Endodermal cell (in vitro differentiated cells): ENCODE measurements at regions not wholly inside any gene's neighbourhood (a gene's known extent, or its start where the extent isn't known, plus 50 kb on each side); places are given as distances from the start of the nearest gene placed in this dataset.

ENCODE experiments used
- DNase-seq: peaks from one replicate; pipeline ENCODE4 v3.0.0-alpha.2; 2017
- H3K27ac ChIP-seq: 2 replicates; pipeline ENCODE4 v1.5.1; 2013; ENCODE audit warnings: mild to moderate bottlenecking, low read depth, low read length, moderate library complexity
- H3K27me3 ChIP-seq: 2 replicates; pipeline ENCODE4 v1.6.1; 2013; ENCODE audit warnings: mild to moderate bottlenecking, low read length, moderate library complexity; ENCODE audit not compliant: insufficient read depth, control insufficient read depth, poor library complexity, severe bottlenecking
- H3K36me3 ChIP-seq: 2 replicates; pipeline ENCODE4 v1.7.0; 2013; ENCODE audit warnings: mild to moderate bottlenecking, low read length, moderate library complexity; ENCODE audit not compliant: control insufficient read depth, insufficient read depth
- H3K4me1 ChIP-seq: one replicate; pipeline ENCODE4 v1.7.0; 2013; ENCODE audit warnings: low read length; ENCODE audit not compliant: control insufficient read depth, insufficient read depth
- H3K4me3 ChIP-seq: 2 replicates; pipeline ENCODE4 v1.5.1; 2013; ENCODE audit warnings: mild to moderate bottlenecking, low read length, moderate library complexity
- H3K9ac ChIP-seq: 2 replicates; pipeline ENCODE4 v1.6.1; 2013; ENCODE audit warnings: mild to moderate bottlenecking, low read length, moderate library complexity; ENCODE audit not compliant: poor library complexity, severe bottlenecking; ENCODE audit errors: extremely low read depth
- H3K9me3 ChIP-seq: 2 replicates; pipeline ENCODE4 v1.6.1; 2013; ENCODE audit warnings: mild to moderate bottlenecking, low read length, moderate library complexity; ENCODE audit not compliant: control insufficient read depth
- H3K27ac Mint-ChIP-seq: 2 replicates; pipeline ENCODE4 v1.8.0; 2020; ENCODE audit warnings: mixed read lengths
- H3K27me3 Mint-ChIP-seq: 2 replicates; pipeline ENCODE4 v1.8.0; 2021; ENCODE audit warnings: mild to moderate bottlenecking, mixed read lengths; ENCODE audit not compliant: insufficient read depth
- H3K36me3 Mint-ChIP-seq: 2 replicates; pipeline ENCODE4 v1.8.0; 2020; ENCODE audit warnings: low read depth, mixed read lengths
- H3K4me1 Mint-ChIP-seq: 2 replicates; pipeline ENCODE4 v1.8.0; 2020; ENCODE audit warnings: mixed read lengths
- H3K4me3 Mint-ChIP-seq: 2 replicates; pipeline ENCODE4 v1.8.0; 2020; ENCODE audit warnings: mild to moderate bottlenecking, moderate library complexity, mixed read lengths
- H3K9me3 Mint-ChIP-seq: 2 replicates; pipeline ENCODE4 v1.8.0; 2020; ENCODE audit warnings: mild to moderate bottlenecking, mixed read lengths
- CTCF ChIP-seq: fragments of 200-600 bp; sonication (generic); conservative IDR thresholded peaks from 2 replicates; pipeline ENCODE4 v1.5.0; 2021; ENCODE audit warnings: antibody characterized with exemption, mild to moderate bottlenecking
- WGBS, 2 experiments: methylation state at CpG; one replicate each; pipeline versions ENCODE4 v1.1.5 to v1.1.7; 2013; ENCODE audit warnings: missing lambda C conversion rate in 2 of 2, mixed read lengths in 1 of 2; ENCODE audit not compliant: insufficient coverage in 1 of 2, insufficient read length in 1 of 2; 5-methylcytosine and 5-hydroxymethylcytosine counted together

DNA sequence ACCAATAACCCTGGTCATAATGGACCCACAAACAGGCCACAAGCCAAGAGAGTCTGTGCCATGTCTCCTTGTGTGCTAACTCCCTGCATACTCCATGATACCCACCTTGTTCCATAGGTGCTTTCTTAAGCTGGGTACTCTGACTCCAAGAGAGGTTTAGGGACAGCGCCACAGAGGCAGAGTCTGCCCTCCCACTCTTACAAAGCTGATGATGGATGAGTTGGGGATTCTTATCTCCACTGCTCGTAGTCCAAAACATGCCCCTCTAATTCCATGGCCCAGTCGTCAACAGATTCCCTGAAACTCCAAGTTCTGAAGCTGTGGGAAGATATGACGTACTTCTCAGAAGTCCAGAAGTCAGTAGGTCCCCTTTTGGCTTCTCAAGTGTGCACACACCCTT, 184.4 kb upstream of the CCL2 start:
- H3K4me1 ChIP-seq, result no peaks in the 10 kb centered on the region
- no peak for TF ChIP-seq CTCF
- H3K4me3 ChIP-seq, result no peak overlapping the region
- peaks cover 2% of the 10 kb centered on the region for H3K36me3 Mint-ChIP-seq
- no peaks in the 10 kb centered on the region for H3K27me3 ChIP-seq
- H3K9me3 ChIP-seq, result no peaks in the 10 kb centered on the region
- peaks cover 5% of the 10 kb centered on the region for H3K27me3 Mint-ChIP-seq
- DNase-seq, result no peak
- no peak overlapping the region for H3K27ac ChIP-seq
- peaks cover 5% of the 10 kb centered on the region for H3K4me1 Mint-ChIP-seq
- H3K36me3 ChIP-seq, result no peaks in the 10 kb centered on the region
- H3K27ac Mint-ChIP-seq, result no peak overlapping the region
- no peak overlapping the region for H3K4me3 Mint-ChIP-seq
- WGBS, 2 experiments, result 97 to 100% methylated on average over 1 to 4 of the region's 4 CpGs
- no peaks in the 10 kb centered on the region for H3K9me3 Mint-ChIP-seq
- no peak overlapping the region for H3K9ac ChIP-seq

DNA sequence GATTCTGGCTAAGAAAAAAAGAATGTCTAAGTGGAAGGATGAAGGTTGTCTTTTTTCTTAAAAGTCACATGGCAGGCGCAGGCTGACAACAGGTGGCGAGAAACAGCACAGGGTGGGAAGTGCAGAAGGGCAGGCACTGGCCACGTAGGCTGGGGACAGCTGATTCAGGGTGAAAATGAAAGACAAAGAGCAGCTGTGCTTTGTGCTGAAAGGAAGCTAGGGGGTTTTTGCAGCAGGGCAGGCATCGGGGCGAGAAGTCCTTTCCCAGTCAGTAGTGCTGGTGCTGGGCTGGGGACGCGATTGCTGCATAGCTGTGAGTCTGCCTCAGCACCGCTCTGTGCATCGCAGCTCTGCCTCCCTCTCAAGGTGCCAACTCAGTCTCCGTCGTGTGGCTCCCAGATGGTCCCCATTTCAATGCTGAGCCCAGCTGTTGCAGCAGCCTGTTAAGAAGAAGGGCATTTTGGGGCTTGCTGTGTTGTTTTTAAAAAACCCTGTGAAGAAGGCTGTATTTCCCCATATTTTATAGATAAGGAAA, 183.1 kb upstream of the CCL2 start:
- H3K27me3 Mint-ChIP-seq, result peaks cover 5% of the 10 kb centered on the region
- whole genome bisulfite sequencing, 2 experiments, result 91 to 96% methylated on average over 9 to 11 of the region's 11 CpGs

GRCh38 chr17:34075076-34075475, 180.0 kb upstream of the CCL2 start:
- no peak for DNase-seq
- no peaks in the 10 kb centered on the region for H3K4me1 ChIP-seq
- no peaks in the 10 kb centered on the region for H3K36me3 Mint-ChIP-seq
- no peaks in the 10 kb centered on the region for H3K9me3 Mint-ChIP-seq
- no peak overlapping the region for H3K27ac ChIP-seq
- 90 to 93% methylated on average over 4 to 5 of the region's 5 CpGs for WGBS, 2 experiments
- no peak overlapping the region for H3K4me3 ChIP-seq
- TF ChIP-seq CTCF, result no peak
- peaks cover 3% of the 10 kb centered on the region for H3K4me1 Mint-ChIP-seq
- H3K36me3 ChIP-seq, result no peaks in the 10 kb centered on the region
- H3K9ac ChIP-seq, result no peak overlapping the region
- H3K27ac Mint-ChIP-seq, result no peak overlapping the region
- peaks cover 4% of the 10 kb centered on the region for H3K27me3 Mint-ChIP-seq
- H3K4me3 Mint-ChIP-seq, result no peak overlapping the region
- H3K9me3 ChIP-seq, result no peaks in the 10 kb centered on the region
- H3K27me3 ChIP-seq, result no peaks in the 10 kb centered on the region

More for the DNA sequence above, 183.1 kb upstream of the CCL2 start:
- Histone ChIP-seq H3K9ac (no peak overlapping the region), H3K36me3 (no peaks in the 10 kb centered on the region), H3K4me1 (no peaks in the 10 kb centered on the region), H3K4me3 (no peak overlapping the region), H3K27ac (no peak overlapping the region), H3K27me3 (no peaks in the 10 kb centered on the region), H3K9me3 (no peaks in the 10 kb centered on the region)
- Mint-ChIP-seq H3K27ac (no peak overlapping the region), H3K36me3 (no peaks in the 10 kb centered on the region), H3K9me3 (no peaks in the 10 kb centered on the region), H3K4me1 (no peaks in the 10 kb centered on the region), H3K4me3 (no peak overlapping the region)
- TF ChIP-seq CTCF, result no peak
- no peak for DNase-seq
